Vagina (tissue), 2 donors: ENCODE measurements at regions not wholly inside any gene's neighbourhood (a gene's known extent, or its start where the extent isn't known, plus 50 kb on each side); places are given as distances from the start of the nearest gene placed in this dataset.

ENCODE experiments used
- DNase-seq, 2 donors: peaks; one replicate each; pipeline ENCODE4 v3.0.0-alpha.2; 2017; ENCODE audit errors: extremely low spot score in 2 of 2
- H3K27ac ChIP-seq: fragments of 200-600 bp; sonication (generic); one replicate; pipeline ENCODE4 v1.5.1; 2019
- H3K27me3 ChIP-seq: fragments of 200-600 bp; sonication (generic); one replicate; pipeline ENCODE4 v1.5.1; 2019
- H3K36me3 ChIP-seq, 2 donors: fragments of 200-600 bp; sonication (generic); one replicate each; pipeline ENCODE4 v1.5.1; 2017 to 2019
- H3K4me1 ChIP-seq: fragments of 200-600 bp; sonication (generic); one replicate; pipeline ENCODE4 v1.5.1; 2019
- H3K4me3 ChIP-seq, 2 donors: fragments of 200-600 bp; sonication (generic); 1 replicate in 1 of 2; 2 replicates in 1 of 2; pipeline ENCODE4 v1.5.1; 2016 to 2019
- H3K9me3 ChIP-seq: fragments of 200-600 bp; sonication (generic); one replicate; pipeline ENCODE4 v1.5.1; 2019
- CTCF ChIP-seq, 3 experiments: fragments of 450-650 bp in 2 of 3; fragments of 200-600 bp in 1 of 3; sonication (generic) in 1 of 3; IDR thresholded peaks; one replicate each; pipeline ENCODE4 v1.5.1; 2017 to 2019; ENCODE audit warnings: antibody characterized with exemption in 3 of 3, mild to moderate bottlenecking in 2 of 3, moderate library complexity in 2 of 3
- POLR2A ChIP-seq, 2 donors: fragments of 450-650 bp; IDR thresholded peaks; one replicate each; pipeline ENCODE4 v1.6.1; 2017; ENCODE audit warnings: antibody characterized with exemption in 2 of 2, mild to moderate bottlenecking in 2 of 2, moderate library complexity in 2 of 2
- POLR2AphosphoS5 ChIP-seq, 2 donors: sonication (generic); formaldehyde crosslinking; IDR thresholded peaks; one replicate each; pipeline ENCODE4 v1.9.0; 2017; ENCODE audit warnings: antibody characterized with exemption in 2 of 2, mild to moderate bottlenecking in 2 of 2, low read depth in 1 of 2; ENCODE audit not compliant: insufficient read depth in 1 of 2
- intact Hi-C: fragments of 100-400 bp; cut with DNase I; formaldehyde crosslinking; loops from one replicate; pipeline ENCODE4 v1.15.1; 2023

GRCh38 chr7:93048136-93048930 is 69.4 kb downstream of the SAMD9 start:
- Histone ChIP-seq H3K36me3 (no peaks in the 10 kb centered on the region), H3K27ac (no peak overlapping the region), H3K4me1 (peaks cover 5% of the 10 kb centered on the region), H3K27me3 (no peaks in the 10 kb centered on the region), H3K9me3 (no peaks in the 10 kb centered on the region), H3K4me3 (no peak overlapping the region)
- no peak for DNase-seq
- intact Hi-C loops = no loop called here
- TF ChIP-seq POLR2AphosphoS5 (IDR thresholded peaks at IDR 0.05; ENCODE audit: insufficient read depth in 1 of 2, low read depth in 1 of 2) (no peak), CTCF (IDR thresholded peaks at IDR 0.05) (no peak), POLR2A (IDR thresholded peaks at IDR 0.05) (no peak)

GRCh38 chr7:93047514-93048099 is 70.2 kb downstream of the SAMD9 start:
- H3K36me3 ChIP-seq = no peaks in the 10 kb centered on the region
- no peak for DNase-seq
- TF ChIP-seq POLR2A (IDR thresholded peaks at IDR 0.05) (no peak), POLR2AphosphoS5 (IDR thresholded peaks at IDR 0.05; ENCODE audit: insufficient read depth in 1 of 2, low read depth in 1 of 2) (no peak), CTCF (IDR thresholded peaks at IDR 0.05) (no peak)
- H3K27me3 ChIP-seq = no peaks in the 10 kb centered on the region
- intact Hi-C loops = no loop called here
- no peak overlapping the region for H3K4me3 ChIP-seq
- H3K9me3 ChIP-seq = no peaks in the 10 kb centered on the region
- H3K4me1 ChIP-seq = peaks cover 11% of the 10 kb centered on the region
- H3K27ac ChIP-seq = no peak overlapping the region

- H3K4me1 ChIP-seq = peaks cover 11% of the 10 kb centered on the region
- H3K4me3 ChIP-seq = no peak overlapping the region
- no peak for DNase-seq
- no peak overlapping the region for H3K27ac ChIP-seq
- H3K27me3 ChIP-seq = no peaks in the 10 kb centered on the region
- intact Hi-C loops = no loop called here
- H3K36me3 ChIP-seq = no peaks in the 10 kb centered on the region
- TF ChIP-seq CTCF (IDR thresholded peaks at IDR 0.05) (no peak), POLR2AphosphoS5 (IDR thresholded peaks at IDR 0.05; ENCODE audit: insufficient read depth in 1 of 2, low read depth in 1 of 2) (no peak), POLR2A (IDR thresholded peaks at IDR 0.05) (no peak)
- no peaks in the 10 kb centered on the region for H3K9me3 ChIP-seq
These were observed 71.1 kb downstream of the SAMD9 start for GRCh38 chr7:93046641-93047040.

GRCh38 chr7:93044147-93044810 is 73.5 kb downstream of the SAMD9 start:
- Histone ChIP-seq H3K27me3 (no peaks in the 10 kb centered on the region), H3K4me1 (peaks cover 11% of the 10 kb centered on the region), H3K4me3 (no peak overlapping the region), H3K9me3 (no peaks in the 10 kb centered on the region), H3K27ac (no peak overlapping the region), H3K36me3 (no peaks in the 10 kb centered on the region)
- intact Hi-C loops = no loop called here
- TF ChIP-seq POLR2A (IDR thresholded peaks at IDR 0.05) (no peak), POLR2AphosphoS5 (IDR thresholded peaks at IDR 0.05; ENCODE audit: insufficient read depth in 1 of 2, low read depth in 1 of 2) (no peak), CTCF (IDR thresholded peaks at IDR 0.05) (no peak)
- no peak for DNase-seq
